ENCODE measurements at regions not wholly inside any gene's neighbourhood (a gene's known extent, or its start where the extent isn't known, plus 50 kb on each side); places are given as distances from the start of the nearest gene placed in this dataset.

GRCh38 chrX:69221239-69222102 lies 56.2 kb upstream of the PJA1 start:
- no peak for DNase-seq

- no peak for DNase-seq
These were observed 53.2 kb upstream of the PJA1 start for GRCh38 chrX:69218407-69218997.

- no peak for DNase-seq
These were observed 51.7 kb upstream of the PJA1 start for GRCh38 chrX:69216911-69217310.

- DNase-seq: no peak
These were observed 51.2 kb upstream of the PJA1 start for GRCh38 chrX:69216446-69216845.

GRCh38 chrX:69215161-69215875 lies 50.1 kb upstream of the PJA1 start:
- DNase-seq: no peak

Data from hematopoietic multipotent progenitor cell treated with erythropoietin and hydrocortisone succinate and interleukin-3 and kit ligand, for 6 days (in vitro differentiated cells).